Endodermal cell (in vitro differentiated cells): ENCODE measurements at regions not wholly inside any gene's neighbourhood (a gene's known extent, or its start where the extent isn't known, plus 50 kb on each side); places are given as distances from the start of the nearest gene placed in this dataset.

Experiments used
- DNase-seq: peaks from one replicate; pipeline ENCODE4 v3.0.0-alpha.2; 2017
- H3K27ac ChIP-seq: 2 replicates; pipeline ENCODE4 v1.5.1; 2013; ENCODE audit warnings: mild to moderate bottlenecking, low read depth, low read length, moderate library complexity
- H3K27me3 ChIP-seq: 2 replicates; pipeline ENCODE4 v1.6.1; 2013; ENCODE audit warnings: mild to moderate bottlenecking, low read length, moderate library complexity; ENCODE audit not compliant: insufficient read depth, control insufficient read depth, poor library complexity, severe bottlenecking
- H3K36me3 ChIP-seq: 2 replicates; pipeline ENCODE4 v1.7.0; 2013; ENCODE audit warnings: mild to moderate bottlenecking, low read length, moderate library complexity; ENCODE audit not compliant: control insufficient read depth, insufficient read depth
- H3K4me1 ChIP-seq: one replicate; pipeline ENCODE4 v1.7.0; 2013; ENCODE audit warnings: low read length; ENCODE audit not compliant: control insufficient read depth, insufficient read depth
- H3K4me3 ChIP-seq: 2 replicates; pipeline ENCODE4 v1.5.1; 2013; ENCODE audit warnings: mild to moderate bottlenecking, low read length, moderate library complexity
- H3K9ac ChIP-seq: 2 replicates; pipeline ENCODE4 v1.6.1; 2013; ENCODE audit warnings: mild to moderate bottlenecking, low read length, moderate library complexity; ENCODE audit not compliant: poor library complexity, severe bottlenecking; ENCODE audit errors: extremely low read depth
- H3K9me3 ChIP-seq: 2 replicates; pipeline ENCODE4 v1.6.1; 2013; ENCODE audit warnings: mild to moderate bottlenecking, low read length, moderate library complexity; ENCODE audit not compliant: control insufficient read depth
- H3K27ac Mint-ChIP-seq: 2 replicates; pipeline ENCODE4 v1.8.0; 2020; ENCODE audit warnings: mixed read lengths
- H3K27me3 Mint-ChIP-seq: 2 replicates; pipeline ENCODE4 v1.8.0; 2021; ENCODE audit warnings: mild to moderate bottlenecking, mixed read lengths; ENCODE audit not compliant: insufficient read depth
- H3K36me3 Mint-ChIP-seq: 2 replicates; pipeline ENCODE4 v1.8.0; 2020; ENCODE audit warnings: low read depth, mixed read lengths
- H3K4me1 Mint-ChIP-seq: 2 replicates; pipeline ENCODE4 v1.8.0; 2020; ENCODE audit warnings: mixed read lengths
- H3K4me3 Mint-ChIP-seq: 2 replicates; pipeline ENCODE4 v1.8.0; 2020; ENCODE audit warnings: mild to moderate bottlenecking, moderate library complexity, mixed read lengths
- H3K9me3 Mint-ChIP-seq: 2 replicates; pipeline ENCODE4 v1.8.0; 2020; ENCODE audit warnings: mild to moderate bottlenecking, mixed read lengths
- CTCF ChIP-seq: fragments of 200-600 bp; sonication (generic); conservative IDR thresholded peaks from 2 replicates; pipeline ENCODE4 v1.5.0; 2021; ENCODE audit warnings: antibody characterized with exemption, mild to moderate bottlenecking
- WGBS, 2 experiments: methylation state at CpG; one replicate each; pipeline versions ENCODE4 v1.1.5 to v1.1.7; 2013; ENCODE audit warnings: missing lambda C conversion rate in 2 of 2, mixed read lengths in 1 of 2; ENCODE audit not compliant: insufficient coverage in 1 of 2, insufficient read length in 1 of 2; 5-methylcytosine and 5-hydroxymethylcytosine counted together

GRCh38 chr11:121931748-121932352 is 184.2 kb downstream of the BLID start:
- H3K4me3 ChIP-seq, result no peak overlapping the region
- DNase-seq, result no peak
- WGBS, 2 experiments, result 84 to 92% methylated on average over 3 to 4 of the region's 4 CpGs
- H3K27me3 Mint-ChIP-seq, result no peaks in the 10 kb centered on the region
- peaks cover 9% of the 10 kb centered on the region for H3K4me1 ChIP-seq
- H3K27ac ChIP-seq, result no peak overlapping the region
- H3K9me3 ChIP-seq, result no peaks in the 10 kb centered on the region
- H3K27me3 ChIP-seq, result no peaks in the 10 kb centered on the region
- TF ChIP-seq CTCF, result no peak
- no peak overlapping the region for H3K4me3 Mint-ChIP-seq
- no peak overlapping the region for H3K9ac ChIP-seq
- no peaks in the 10 kb centered on the region for H3K9me3 Mint-ChIP-seq
- no peaks in the 10 kb centered on the region for H3K36me3 Mint-ChIP-seq
- no peaks in the 10 kb centered on the region for H3K36me3 ChIP-seq
- no peak overlapping the region for H3K27ac Mint-ChIP-seq
- H3K4me1 Mint-ChIP-seq, result peaks cover 19% of the 10 kb centered on the region

GRCh38 chr11:121931121-121931520 is 184.9 kb downstream of the BLID start:
- TF ChIP-seq CTCF, result no peak
- Histone ChIP-seq H3K9me3 (no peaks in the 10 kb centered on the region), H3K36me3 (no peaks in the 10 kb centered on the region), H3K4me1 (peaks cover 9% of the 10 kb centered on the region), H3K27me3 (no peaks in the 10 kb centered on the region), H3K4me3 (no peak overlapping the region), H3K9ac (no peak overlapping the region), H3K27ac (no peak overlapping the region)
- 80 to 94% methylated on average over 1 to 2 of the region's 2 CpGs for WGBS, 2 experiments
- no peaks in the 10 kb centered on the region for H3K36me3 Mint-ChIP-seq
- DNase-seq, result no peak
- peaks cover 3% of the 10 kb centered on the region for H3K27me3 Mint-ChIP-seq
- H3K4me1 Mint-ChIP-seq, result peaks cover 22% of the 10 kb centered on the region
- no peak overlapping the region for H3K4me3 Mint-ChIP-seq
- H3K27ac Mint-ChIP-seq, result no peak overlapping the region
- no peaks in the 10 kb centered on the region for H3K9me3 Mint-ChIP-seq

- Mint-ChIP-seq H3K4me3 (no peak overlapping the region), H3K27ac (no peak overlapping the region), H3K27me3 (peaks cover 4% of the 10 kb centered on the region), H3K9me3 (no peaks in the 10 kb centered on the region), H3K4me1 (peaks cover 22% of the 10 kb centered on the region), H3K36me3 (no peaks in the 10 kb centered on the region)
- Histone ChIP-seq H3K4me3 (peak overlapping the region; percentile 57), H3K36me3 (no peaks in the 10 kb centered on the region), H3K9me3 (no peaks in the 10 kb centered on the region), H3K9ac (no peak overlapping the region), H3K4me1 (peaks cover 9% of the 10 kb centered on the region), H3K27me3 (no peaks in the 10 kb centered on the region), H3K27ac (peak overlapping the region; percentile 87)
- no peak for DNase-seq
- TF ChIP-seq CTCF, result no peak
- 60 to 62% methylated on average over 16 to 18 of the region's 18 CpGs for WGBS, 2 experiments
Observed at GRCh38 chr11:121930004-121930965, 185.7 kb downstream of the BLID start.
